Liver (tissue), 3 donors: ENCODE measurements at regions not wholly inside any gene's neighbourhood (a gene's known extent, or its start where the extent isn't known, plus 50 kb on each side); places are given as distances from the start of the nearest gene placed in this dataset.

Source experiments
- CTCF ChIP-seq: fragments of 150-350 bp; IDR thresholded peaks from 2 replicates; pipeline ENCODE4 v1.5.1; 2017; ENCODE audit warnings: improper control_type of control experiment, low read depth, low read length; ENCODE audit not compliant: missing input control
- EGR1 ChIP-seq, 2 donors: IDR thresholded peaks; 2 replicates each; pipeline ENCODE4 v1.6.1; 2016 to 2018; ENCODE audit warnings: antibody characterized with exemption in 2 of 2, low read depth in 2 of 2
- FOXA1 ChIP-seq: IDR thresholded peaks from 2 replicates; pipeline ENCODE4 v1.6.1; 2016; ENCODE audit warnings: antibody characterized with exemption
- GABPA ChIP-seq, 2 donors: IDR thresholded peaks in 1 of 2; conservative IDR thresholded peaks in 1 of 2; 2 replicates each; pipeline ENCODE4 v1.6.1; 2016; ENCODE audit warnings: antibody characterized with exemption in 2 of 2, mild to moderate bottlenecking in 1 of 2, moderate library complexity in 1 of 2
- JUND ChIP-seq, 2 donors: IDR thresholded peaks; 2 replicates each; pipeline ENCODE4 v1.6.1; 2016; ENCODE audit warnings: antibody characterized with exemption in 2 of 2
- MAX ChIP-seq: IDR thresholded peaks from 2 replicates; pipeline ENCODE4 v1.6.1; 2016; ENCODE audit warnings: antibody characterized with exemption
- NR2F2 ChIP-seq: IDR thresholded peaks from 2 replicates; pipeline ENCODE4 v1.6.1; 2016; ENCODE audit warnings: antibody characterized with exemption
- RAD21 ChIP-seq, 2 donors: IDR thresholded peaks; 2 replicates each; pipeline ENCODE4 v1.6.1; 2016; ENCODE audit warnings: antibody characterized with exemption in 2 of 2, mild to moderate bottlenecking in 2 of 2
- RXRA ChIP-seq, 2 donors: IDR thresholded peaks; 2 replicates each; pipeline ENCODE4 v1.6.1; 2017 to 2018; ENCODE audit warnings: antibody characterized with exemption in 2 of 2, mild to moderate bottlenecking in 1 of 2
- SP1 ChIP-seq: IDR thresholded peaks from 2 replicates; pipeline ENCODE4 v1.6.1; 2018; ENCODE audit warnings: antibody characterized with exemption, mild to moderate bottlenecking
- TAF1 ChIP-seq: conservative IDR thresholded peaks from 2 replicates; pipeline ENCODE4 v1.6.1; 2016; ENCODE audit warnings: antibody characterized with exemption, mild to moderate bottlenecking
- YY1 ChIP-seq: IDR thresholded peaks from 2 replicates; pipeline ENCODE4 v1.6.1; 2016; ENCODE audit warnings: antibody characterized with exemption, mild to moderate bottlenecking
- TF ChIP-seq, protein P1 (sequence below): IDR thresholded peaks from 2 replicates; pipeline ENCODE4 v1.6.1; 2016; ENCODE audit warnings: antibody characterized with exemption, mild to moderate bottlenecking
- donor health status: healthy.
- donor health status: healthy.

- TF ChIP-seq, protein P1, sequence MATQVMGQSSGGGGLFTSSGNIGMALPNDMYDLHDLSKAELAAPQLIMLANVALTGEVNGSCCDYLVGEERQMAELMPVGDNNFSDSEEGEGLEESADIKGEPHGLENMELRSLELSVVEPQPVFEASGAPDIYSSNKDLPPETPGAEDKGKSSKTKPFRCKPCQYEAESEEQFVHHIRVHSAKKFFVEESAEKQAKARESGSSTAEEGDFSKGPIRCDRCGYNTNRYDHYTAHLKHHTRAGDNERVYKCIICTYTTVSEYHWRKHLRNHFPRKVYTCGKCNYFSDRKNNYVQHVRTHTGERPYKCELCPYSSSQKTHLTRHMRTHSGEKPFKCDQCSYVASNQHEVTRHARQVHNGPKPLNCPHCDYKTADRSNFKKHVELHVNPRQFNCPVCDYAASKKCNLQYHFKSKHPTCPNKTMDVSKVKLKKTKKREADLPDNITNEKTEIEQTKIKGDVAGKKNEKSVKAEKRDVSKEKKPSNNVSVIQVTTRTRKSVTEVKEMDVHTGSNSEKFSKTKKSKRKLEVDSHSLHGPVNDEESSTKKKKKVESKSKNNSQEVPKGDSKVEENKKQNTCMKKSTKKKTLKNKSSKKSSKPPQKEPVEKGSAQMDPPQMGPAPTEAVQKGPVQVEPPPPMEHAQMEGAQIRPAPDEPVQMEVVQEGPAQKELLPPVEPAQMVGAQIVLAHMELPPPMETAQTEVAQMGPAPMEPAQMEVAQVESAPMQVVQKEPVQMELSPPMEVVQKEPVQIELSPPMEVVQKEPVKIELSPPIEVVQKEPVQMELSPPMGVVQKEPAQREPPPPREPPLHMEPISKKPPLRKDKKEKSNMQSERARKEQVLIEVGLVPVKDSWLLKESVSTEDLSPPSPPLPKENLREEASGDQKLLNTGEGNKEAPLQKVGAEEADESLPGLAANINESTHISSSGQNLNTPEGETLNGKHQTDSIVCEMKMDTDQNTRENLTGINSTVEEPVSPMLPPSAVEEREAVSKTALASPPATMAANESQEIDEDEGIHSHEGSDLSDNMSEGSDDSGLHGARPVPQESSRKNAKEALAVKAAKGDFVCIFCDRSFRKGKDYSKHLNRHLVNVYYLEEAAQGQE: no peak
- TF ChIP-seq TAF1 (no peak), NR2F2 (no peak), CTCF (no peak), YY1 (no peak), FOXA1 (no peak), RXRA (IDR thresholded peaks at IDR 0.05) (no peak), JUND (IDR thresholded peaks at IDR 0.05) (no peak), SP1 (no peak), RAD21 (IDR thresholded peaks at IDR 0.05) (no peak), EGR1 (IDR thresholded peaks at IDR 0.05; ENCODE audit: low read depth in 2 of 2) (no peak), GABPA (IDR thresholded peaks at IDR 0.05 in 1 of 2, conservative IDR thresholded peaks at IDR 0.05 in 1 of 2) (no peak), MAX (no peak)
Measured at GRCh38 chr4:18242919-18243693, 221.6 kb upstream of the LCORL start.
